Upper lobe of right lung (tissue), 1 donor: ENCODE measurements at regions not wholly inside any gene's neighbourhood (a gene's known extent, or its start where the extent isn't known, plus 50 kb on each side); places are given as distances from the start of the nearest gene placed in this dataset.
A peak's percentile ranks its signal among the peaks of the same experiment; 100 is the strongest.

Source experiments
- ATAC-seq: fragments of 200-7000 bp; cut with Tn5 transposase; one replicate; pipeline ENCODE4 v1.9.1; 2020; ENCODE audit warnings: mild to moderate bottlenecking, moderate library complexity
- DNase-seq: peaks from one replicate; pipeline ENCODE4 v3.0.0-alpha.2; 2020
- H3K27ac ChIP-seq: fragments of 200-600 bp; one replicate; pipeline ENCODE4 v1.8.0; 2022
- H3K27me3 ChIP-seq: fragments of 200-600 bp; one replicate; pipeline ENCODE4 v1.8.0; 2022; ENCODE audit warnings: mild to moderate bottlenecking
- H3K36me3 ChIP-seq: fragments of 200-600 bp; one replicate; pipeline ENCODE4 v1.8.0; 2022
- H3K4me1 ChIP-seq: fragments of 200-600 bp; one replicate; pipeline ENCODE4 v1.8.0; 2022
- H3K4me3 ChIP-seq: fragments of 200-600 bp; one replicate; pipeline ENCODE4 v1.8.0; 2022; ENCODE audit warnings: mild to moderate bottlenecking
- H3K9me3 ChIP-seq: fragments of 200-600 bp; one replicate; pipeline ENCODE4 v1.8.0; 2022
- CTCF ChIP-seq: fragments of 200-600 bp; IDR thresholded peaks from one replicate; pipeline ENCODE4 v1.8.0; 2022; ENCODE audit warnings: antibody characterized with exemption
- intact Hi-C: fragments of 100-400 bp; cut with DNase I; formaldehyde crosslinking; loops from one replicate; pipeline ENCODE4 v1.11.0; 2022
- donor health status: DM: no; HTN: yes; CAD: no; lungs with severe emphysema.

GRCh38 chr14:35197015-35197414, 74.7 kb downstream of the PRORP start:
- Histone ChIP-seq H3K27ac (no peak overlapping the region), H3K4me1 (peaks cover 14% of the 10 kb centered on the region), H3K27me3 (no peaks in the 10 kb centered on the region), H3K36me3 (no peaks in the 10 kb centered on the region), H3K4me3 (no peak overlapping the region), H3K9me3 (no peaks in the 10 kb centered on the region)
- no peak for DNase-seq
- TF ChIP-seq CTCF = no peak
- intact Hi-C loops = no loop called here
- no peak for ATAC-seq

GRCh38 chr14:35201066-35201465, 78.7 kb downstream of the PRORP start:
- intact Hi-C loops = no loop called here
- H3K4me3 ChIP-seq = no peak overlapping the region
- ATAC-seq (peak; percentile 31), DNase-seq (no peak)
- TF ChIP-seq CTCF = no peak
- H3K9me3 ChIP-seq = no peaks in the 10 kb centered on the region
- H3K36me3 ChIP-seq = no peaks in the 10 kb centered on the region
- peaks cover 26% of the 10 kb centered on the region for H3K4me1 ChIP-seq
- H3K27me3 ChIP-seq = no peaks in the 10 kb centered on the region
- H3K27ac ChIP-seq = no peak overlapping the region

DNA sequence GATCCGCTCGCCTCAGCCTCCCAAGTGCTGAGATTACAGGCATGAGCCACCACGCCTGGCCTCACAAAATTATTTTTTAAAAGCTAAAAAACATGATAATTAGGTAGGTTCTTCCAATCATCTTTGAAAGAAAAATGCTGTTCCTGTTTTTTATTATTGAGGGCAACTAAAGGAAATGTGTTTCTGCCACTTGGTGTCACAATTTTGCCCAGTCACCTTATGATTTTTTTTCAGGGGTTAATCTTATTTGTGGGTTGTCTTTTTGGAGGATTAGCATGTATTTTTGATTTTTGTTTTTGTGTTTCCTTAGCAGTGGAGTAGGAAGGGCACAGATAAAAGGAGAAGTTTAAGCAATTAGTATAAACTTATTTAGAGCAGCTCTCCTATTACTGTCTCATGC, 79.8 kb downstream of the PRORP start:
- TF ChIP-seq CTCF = no peak
- Histone ChIP-seq H3K4me3 (no peak overlapping the region), H3K9me3 (no peaks in the 10 kb centered on the region), H3K36me3 (no peaks in the 10 kb centered on the region), H3K27ac (no peak overlapping the region), H3K4me1 (peaks cover 18% of the 10 kb centered on the region), H3K27me3 (no peaks in the 10 kb centered on the region)
- DNase-seq (no peak), ATAC-seq (no peak)
- intact Hi-C loops = no loop called here

DNA sequence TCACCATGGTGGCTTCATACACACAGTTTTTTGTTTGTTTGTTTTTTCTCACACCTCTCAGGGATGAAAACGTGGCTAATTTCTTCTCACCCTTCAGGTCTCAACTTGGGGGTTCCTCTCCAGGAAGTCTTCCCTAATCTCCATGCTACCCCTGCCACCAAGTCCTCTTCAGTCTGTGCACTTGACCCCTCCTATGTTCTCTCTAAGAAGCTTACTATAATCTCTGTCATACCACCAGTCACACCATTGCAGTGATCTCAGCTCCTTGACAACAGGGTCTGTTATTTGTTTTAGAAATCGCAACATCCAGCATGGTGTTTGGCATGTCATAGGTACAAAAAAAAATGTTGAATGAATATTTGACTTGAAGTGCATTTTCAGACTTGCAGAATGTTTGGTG, 83.4 kb downstream of the PRORP start:
- intact Hi-C loops = no loop called here
- Histone ChIP-seq H3K9me3 (no peaks in the 10 kb centered on the region), H3K4me1 (peaks cover 15% of the 10 kb centered on the region), H3K27ac (peak overlapping the region; percentile 40), H3K4me3 (no peak overlapping the region), H3K36me3 (no peaks in the 10 kb centered on the region), H3K27me3 (no peaks in the 10 kb centered on the region)
- no peak for DNase-seq
- TF ChIP-seq CTCF = no peak
- ATAC-seq = peak; percentile 15

GRCh38 chr14:35211067-35211466, 81.1 kb upstream of the PSMA6 start:
- H3K27ac ChIP-seq = no peak overlapping the region
- DNase-seq (no peak), ATAC-seq (no peak)
- peaks cover 12% of the 10 kb centered on the region for H3K4me1 ChIP-seq
- no peak for TF ChIP-seq CTCF
- intact Hi-C loops = loop anchor here (10.0 kb wide), 1 partner anchor 204 kb away; no protein-coding TSS in a partner anchor
- H3K36me3 ChIP-seq = no peaks in the 10 kb centered on the region
- H3K9me3 ChIP-seq = no peaks in the 10 kb centered on the region
- H3K27me3 ChIP-seq = no peaks in the 10 kb centered on the region
- H3K4me3 ChIP-seq = no peak overlapping the region

GRCh38 chr14:35212471-35213142, 79.6 kb upstream of the PSMA6 start:
- no peak for TF ChIP-seq CTCF
- no peak for ATAC-seq
- no peak for DNase-seq
- Histone ChIP-seq H3K9me3 (no peaks in the 10 kb centered on the region), H3K27ac (no peak overlapping the region), H3K4me1 (peaks cover 12% of the 10 kb centered on the region), H3K4me3 (no peak overlapping the region), H3K27me3 (no peaks in the 10 kb centered on the region), H3K36me3 (no peaks in the 10 kb centered on the region)
- intact Hi-C loops = loop anchor here (10.0 kb wide), 1 partner anchor 202 kb away; no protein-coding TSS in a partner anchor
